RWPE1 (cell line): ENCODE measurements at regions not wholly inside any gene's neighbourhood (a gene's known extent, or its start where the extent isn't known, plus 50 kb on each side); places are given as distances from the start of the nearest gene placed in this dataset.

Source experiments
- CTCF ChIA-PET: fragments of 350-600 bp; sonication (Branson Sonifier 250); formaldehyde crosslinking; extraction: SDS; loops from one replicate; lab custom pipeline; 2021; lab: Yijun Ruan, JAX
- POLR2A ChIA-PET: fragments of 400-600 bp; formaldehyde crosslinking; extraction: SDS; loops from one replicate; lab custom pipeline; 2020; ENCODE audit warnings: antibody characterized with exemption; ENCODE audit not compliant: low non-redundant PET; lab: Yijun Ruan, JAX
- DNase-seq: peaks from one replicate; pipeline ENCODE4 v3.0.0; 2012; ENCODE audit warnings: low spot score
- H3K27ac ChIP-seq: fragments of 450-650 bp; 2 replicates; pipeline ENCODE4 v1.5.1; 2017
- TF ChIP-seq, protein P1 (sequence below): fragments of 450-650 bp; conservative IDR thresholded peaks from 2 replicates; pipeline ENCODE4 v1.5.1; 2017; ENCODE audit warnings: low read depth, mild to moderate bottlenecking

DNA sequence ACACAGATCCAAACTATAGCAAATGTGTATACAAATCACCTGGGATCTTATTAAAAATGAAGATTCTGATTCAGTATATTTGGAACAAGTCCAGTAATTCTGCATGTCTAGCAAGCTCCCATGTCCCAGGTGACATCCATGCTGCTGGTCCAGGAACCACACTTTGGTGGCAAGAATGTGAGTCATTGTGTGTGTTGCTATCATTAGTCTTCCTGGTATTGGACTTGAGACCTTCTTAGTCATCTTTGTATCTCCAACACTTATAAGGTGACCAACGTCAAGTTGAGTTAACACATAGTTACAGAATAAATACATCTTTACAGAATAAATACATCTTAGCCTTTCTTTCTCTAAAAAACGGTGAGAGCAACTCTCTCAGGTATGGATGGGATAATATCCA lies 107.9 kb upstream of the NDUFV2 start:
- TF ChIP-seq, protein P1, sequence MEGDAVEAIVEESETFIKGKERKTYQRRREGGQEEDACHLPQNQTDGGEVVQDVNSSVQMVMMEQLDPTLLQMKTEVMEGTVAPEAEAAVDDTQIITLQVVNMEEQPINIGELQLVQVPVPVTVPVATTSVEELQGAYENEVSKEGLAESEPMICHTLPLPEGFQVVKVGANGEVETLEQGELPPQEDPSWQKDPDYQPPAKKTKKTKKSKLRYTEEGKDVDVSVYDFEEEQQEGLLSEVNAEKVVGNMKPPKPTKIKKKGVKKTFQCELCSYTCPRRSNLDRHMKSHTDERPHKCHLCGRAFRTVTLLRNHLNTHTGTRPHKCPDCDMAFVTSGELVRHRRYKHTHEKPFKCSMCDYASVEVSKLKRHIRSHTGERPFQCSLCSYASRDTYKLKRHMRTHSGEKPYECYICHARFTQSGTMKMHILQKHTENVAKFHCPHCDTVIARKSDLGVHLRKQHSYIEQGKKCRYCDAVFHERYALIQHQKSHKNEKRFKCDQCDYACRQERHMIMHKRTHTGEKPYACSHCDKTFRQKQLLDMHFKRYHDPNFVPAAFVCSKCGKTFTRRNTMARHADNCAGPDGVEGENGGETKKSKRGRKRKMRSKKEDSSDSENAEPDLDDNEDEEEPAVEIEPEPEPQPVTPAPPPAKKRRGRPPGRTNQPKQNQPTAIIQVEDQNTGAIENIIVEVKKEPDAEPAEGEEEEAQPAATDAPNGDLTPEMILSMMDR: no peak
- ChIA-PET CTCF (no interaction called here), POLR2A (no interaction called here)
- H3K27ac ChIP-seq: no peak overlapping the region
- DNase-seq: no peak

DNA sequence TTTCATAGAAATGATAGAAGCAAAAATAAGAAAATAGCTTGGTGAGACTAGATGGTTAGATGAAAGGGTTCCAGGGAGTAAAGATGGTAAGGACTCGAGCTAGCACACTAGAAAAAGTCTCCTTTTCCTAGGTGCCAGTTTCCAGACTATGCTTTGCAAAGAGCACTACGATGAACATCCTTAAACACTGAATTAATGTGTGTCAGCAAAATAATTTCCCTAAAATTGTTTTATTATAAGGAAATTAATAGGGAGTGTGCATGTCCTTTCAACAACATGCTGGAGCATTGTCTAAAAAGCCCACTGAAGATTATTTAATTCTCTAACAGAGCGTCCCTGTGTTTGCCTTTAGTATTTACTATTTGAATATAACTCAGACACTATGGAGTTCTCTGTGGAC lies 107.4 kb upstream of the NDUFV2 start:
- TF ChIP-seq, protein P1: no peak
- ChIA-PET CTCF (interaction anchor here (0.8 kb wide), 1 partner anchor 288 kb away, joined by 4 read pairs; no protein-coding TSS in a partner anchor), POLR2A (no interaction called here)
- no peak overlapping the region for H3K27ac ChIP-seq
- no peak for DNase-seq

DNA sequence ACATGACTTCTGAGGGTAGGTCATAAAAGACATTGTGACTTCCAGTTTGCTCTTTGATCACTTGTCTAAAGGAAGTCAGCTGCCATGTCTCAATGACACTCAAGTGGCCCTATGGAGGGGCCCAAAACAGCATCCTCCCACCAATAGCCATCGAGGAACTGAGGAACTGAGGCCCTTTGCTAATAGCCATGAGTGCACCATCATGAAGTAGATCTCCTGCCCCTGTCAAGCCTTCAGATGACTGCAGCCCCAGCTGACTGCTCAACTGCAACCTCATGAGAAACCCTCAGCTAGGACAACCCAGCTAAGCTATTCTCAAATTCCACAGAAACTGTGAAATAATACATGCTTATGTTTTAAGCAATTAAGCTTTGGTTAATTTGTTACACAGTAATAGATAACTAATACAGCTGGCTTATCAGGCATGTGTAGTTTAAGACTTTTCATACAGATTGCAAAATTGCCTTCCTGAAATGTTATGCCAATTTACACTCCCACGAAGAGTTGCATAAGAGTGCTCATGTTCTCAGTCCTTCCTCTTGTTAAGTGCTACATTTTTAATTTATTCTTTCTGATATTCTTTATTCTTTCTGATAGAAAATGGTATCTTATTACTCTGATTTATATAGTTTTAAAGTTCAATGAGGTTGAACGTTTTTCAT lies 105.6 kb upstream of the NDUFV2 start:
- DNase-seq: no peak
- ChIA-PET CTCF (interaction anchor here (0.5 kb wide), 1 partner anchor 63 kb away, joined by 4 read pairs; no protein-coding TSS in a partner anchor), POLR2A (no interaction called here)
- TF ChIP-seq, protein P1: no peak
- peak overlapping the region; percentile 65 for H3K27ac ChIP-seq

DNA sequence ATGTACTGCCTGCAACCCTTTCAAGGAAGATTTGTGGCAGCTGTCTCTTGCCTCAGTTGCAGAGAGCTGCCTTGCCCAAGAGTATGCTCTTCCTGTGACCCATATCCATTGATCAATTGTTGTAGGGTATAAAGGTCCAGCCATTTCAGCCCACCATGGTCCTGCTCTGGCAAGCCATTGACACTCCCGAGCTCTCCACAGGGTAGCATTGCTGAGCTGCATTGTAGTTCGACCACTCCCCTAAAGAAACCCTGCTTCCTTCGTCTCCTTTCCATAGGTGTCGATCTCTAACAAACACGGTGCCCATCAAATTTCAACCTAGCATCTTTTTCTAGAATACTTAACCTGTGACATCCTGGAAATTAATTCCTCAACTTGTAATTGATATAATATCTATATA lies 104.9 kb upstream of the NDUFV2 start:
- no peak for DNase-seq
- POLR2A ChIA-PET: no interaction called here
- TF ChIP-seq, protein P1: no peak
- CTCF ChIA-PET: no interaction called here
- no peak overlapping the region for H3K27ac ChIP-seq

DNA sequence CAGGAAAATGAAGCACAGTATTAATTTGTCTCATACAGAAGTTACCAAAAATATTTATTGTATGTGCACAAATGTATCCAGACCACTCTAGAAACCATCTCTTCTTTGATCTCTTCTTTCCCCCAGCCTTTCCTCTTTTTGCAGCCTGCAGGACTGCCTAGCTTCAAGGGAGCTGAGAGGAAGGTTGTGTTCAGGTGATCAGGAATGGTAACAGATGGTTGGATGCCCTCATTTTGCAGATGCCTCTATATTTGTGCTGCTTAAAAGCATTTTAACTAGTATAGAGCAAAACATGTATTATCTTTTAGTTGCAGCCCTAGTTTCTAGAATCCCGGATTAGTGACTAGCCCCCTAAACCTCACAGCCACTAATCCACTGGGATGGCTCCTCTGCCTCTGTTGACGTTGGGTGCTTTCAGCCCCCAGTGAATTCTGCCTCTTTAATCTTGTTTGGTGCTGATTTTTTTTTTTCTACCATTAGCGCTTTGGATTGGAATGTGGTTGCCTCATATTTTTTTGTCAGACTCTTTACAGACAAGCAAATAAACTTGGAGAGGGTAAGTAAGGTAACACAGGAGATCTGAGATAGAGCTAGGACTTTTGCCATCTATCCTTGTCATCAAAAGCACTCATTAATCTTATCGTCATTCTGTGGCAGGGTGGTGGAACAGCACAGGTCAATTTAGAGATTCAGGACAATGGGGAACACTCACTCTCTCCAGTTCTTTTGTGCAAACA lies 103.8 kb upstream of the NDUFV2 start:
- ChIA-PET CTCF (interaction anchor here (0.6 to 1.1 kb wide), 3 partner anchors 10 to 230 kb away, joined by 3 to 4 read pairs (median 3); no protein-coding TSS in a partner anchor), POLR2A (no interaction called here)
- TF ChIP-seq, protein P1: no peak
- no peak overlapping the region for H3K27ac ChIP-seq
- DNase-seq: no peak

DNA sequence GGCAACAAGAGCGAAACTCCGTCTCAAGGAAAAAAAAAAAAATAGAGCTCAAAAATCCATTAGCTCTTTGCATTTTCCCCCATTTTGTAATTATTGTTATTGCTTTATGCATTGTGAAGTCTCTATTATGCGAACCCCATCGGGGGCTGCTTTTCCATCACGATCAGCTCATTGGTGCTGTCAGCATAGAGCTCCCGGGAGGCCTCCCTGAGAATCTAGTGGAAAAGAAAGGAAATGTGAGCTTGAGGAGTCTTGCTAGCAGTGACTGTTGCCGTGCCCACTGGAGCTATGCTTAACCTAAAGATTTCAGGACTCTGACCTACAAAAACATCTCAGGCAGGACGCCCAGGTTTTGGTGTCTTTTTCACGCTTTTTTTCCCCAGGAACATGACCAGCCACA lies 102.6 kb upstream of the NDUFV2 start:
- H3K27ac ChIP-seq: no peak overlapping the region
- DNase-seq: no peak
- TF ChIP-seq, protein P1: no peak
- POLR2A ChIA-PET: interaction anchor here (0.7 kb wide), 1 partner anchor 536 kb away, joined by 3 read pairs; no protein-coding TSS in a partner anchor
- CTCF ChIA-PET: interaction anchor here (0.6 to 0.7 kb wide), 3 partner anchors 203 to 346 kb away, joined by 3 to 5 read pairs (median 4); no protein-coding TSS in a partner anchor
